NCI-H146 treated with DMSO at 0.1 percent for 48 hours (cell line): ENCODE measurements at regions not wholly inside any gene's neighbourhood (a gene's known extent, or its start where the extent isn't known, plus 50 kb on each side); places are given as distances from the start of the nearest gene placed in this dataset.
A peak's percentile ranks its signal among the peaks of the same experiment; 100 is the strongest.
"Not testable (repeated sequence)": the region's sequence is repeated elsewhere in the genome, so short reads cannot be mapped to it uniquely, and the experiment has no call there.

ENCODE experiments used
- DNase-seq: peaks from one replicate; lab custom pipeline; 2025; ENCODE audit not compliant: unreplicated experiment; lab: John Stamatoyannopoulos, UW

- no peak for DNase-seq
These were observed 1063.9 kb upstream of the ACO1 start for GRCh38 chr9:31320494-31320893.

- no peak for DNase-seq
These were observed 1063.2 kb upstream of the ACO1 start for GRCh38 chr9:31321256-31321655.

GRCh38 chr9:31321686-31322085 lies 1062.8 kb upstream of the ACO1 start:
- no peak for DNase-seq

GRCh38 chr9:31323726-31324444 lies 1060.6 kb upstream of the ACO1 start:
- DNase-seq: peak; percentile 51

- DNase-seq: no peak
These were observed 1058.7 kb upstream of the ACO1 start for GRCh38 chr9:31325778-31326177.

- DNase-seq: not testable (repeated sequence)
These were observed 1057.6 kb upstream of the ACO1 start for GRCh38 chr9:31326883-31327282.

- no peak for DNase-seq
These were observed 1049.5 kb upstream of the ACO1 start for GRCh38 chr9:31334837-31335528.

GRCh38 chr9:31335529-31336234 lies 1048.8 kb upstream of the ACO1 start:
- DNase-seq: no peak

GRCh38 chr9:31336386-31336785 lies 1048.1 kb upstream of the ACO1 start:
- no peak for DNase-seq

GRCh38 chr9:31336841-31337240 lies 1047.6 kb upstream of the ACO1 start:
- no peak for DNase-seq

- no peak for DNase-seq
These were observed 1037.3 kb upstream of the ACO1 start for GRCh38 chr9:31347082-31347617.

GRCh38 chr9:31355159-31355882 lies 1029.1 kb upstream of the ACO1 start:
- DNase-seq: peak; percentile 77

GRCh38 chr9:31355965-31356364 lies 1028.5 kb upstream of the ACO1 start:
- DNase-seq: peak; percentile 99

- no peak for DNase-seq
These were observed 1025.4 kb upstream of the ACO1 start for GRCh38 chr9:31359071-31359470.

- no peak for DNase-seq
These were observed 1020.3 kb upstream of the ACO1 start for GRCh38 chr9:31364171-31364570.

- DNase-seq: no peak
These were observed 1011.5 kb upstream of the ACO1 start for GRCh38 chr9:31372799-31373587.

- no peak for DNase-seq
These were observed 1007.1 kb upstream of the ACO1 start for GRCh38 chr9:31377358-31377757.

- no peak for DNase-seq
These were observed 995.8 kb upstream of the ACO1 start for GRCh38 chr9:31388660-31389059.

GRCh38 chr9:31389075-31389474 lies 995.4 kb upstream of the ACO1 start:
- DNase-seq: no peak

GRCh38 chr9:31390403-31391025 lies 993.9 kb upstream of the ACO1 start:
- peak; percentile 96 for DNase-seq
